GM19455 (cell line): ENCODE measurements at regions not wholly inside any gene's neighbourhood (a gene's known extent, or its start where the extent isn't known, plus 50 kb on each side); places are given as distances from the start of the nearest gene placed in this dataset.
"Not testable (repeated sequence)": the region's sequence is repeated elsewhere in the genome, so short reads cannot be mapped to it uniquely, and the experiment has no call there.

Experiments
- ATAC-seq: cut with Tn5 transposase; IDR thresholded peaks from one replicate; pipeline ENCODE4 v1.9.1; 2021; ENCODE audit not compliant: unreplicated experiment

DNA sequence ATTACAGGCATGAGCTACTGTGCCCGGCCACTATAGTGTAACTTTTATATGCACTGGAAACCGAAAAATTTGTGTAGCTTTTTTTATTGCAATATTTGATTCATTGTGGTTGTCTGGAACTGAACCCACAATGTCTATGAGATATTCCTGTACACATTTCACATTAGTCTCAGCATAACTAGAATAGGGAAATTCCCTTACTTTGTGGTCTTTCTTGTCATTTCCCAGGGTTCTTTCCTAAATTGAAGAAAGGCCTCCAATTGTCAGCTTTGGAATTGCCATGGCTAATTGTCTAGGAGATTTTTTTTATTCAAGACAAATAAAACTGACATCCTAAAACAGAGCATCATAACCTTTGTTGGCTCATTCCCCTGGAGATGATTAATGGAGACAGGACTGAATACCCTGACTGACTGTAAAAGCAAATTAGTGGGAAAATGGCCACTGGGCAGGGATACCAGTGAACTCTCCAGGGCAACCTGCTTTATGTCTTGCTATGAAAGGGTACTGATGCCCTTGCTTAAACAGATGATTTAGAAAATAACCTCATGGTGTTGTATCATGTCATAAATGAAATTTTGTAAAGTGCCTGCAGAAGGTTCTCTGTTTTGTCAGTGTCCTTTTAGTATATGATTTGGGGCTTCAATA is 576.9 kb downstream of the RFPL4B start:
- ATAC-seq = no peak

DNA sequence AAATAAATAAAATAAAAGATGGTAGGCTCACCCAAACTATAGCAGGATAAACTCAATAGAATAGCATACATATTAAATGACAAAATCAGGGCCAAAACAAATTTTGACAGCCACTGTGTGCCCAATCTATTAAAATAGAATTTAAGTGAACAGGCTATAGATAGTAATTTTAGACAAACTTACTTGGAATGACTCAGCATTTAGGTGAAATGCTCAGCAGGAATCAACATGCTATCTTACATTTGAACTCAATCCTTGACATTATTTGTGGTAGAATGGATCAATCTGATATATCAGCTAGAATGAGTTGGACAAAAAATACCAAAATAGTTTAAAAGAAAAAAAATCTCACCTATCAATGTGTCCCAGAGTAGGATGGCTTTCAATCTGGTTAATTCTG is 578.6 kb downstream of the RFPL4B start:
- ATAC-seq = no peak

- no peak for ATAC-seq
Measured at GRCh38 chr6:112927641-112928320, 580.7 kb downstream of the RFPL4B start.

DNA sequence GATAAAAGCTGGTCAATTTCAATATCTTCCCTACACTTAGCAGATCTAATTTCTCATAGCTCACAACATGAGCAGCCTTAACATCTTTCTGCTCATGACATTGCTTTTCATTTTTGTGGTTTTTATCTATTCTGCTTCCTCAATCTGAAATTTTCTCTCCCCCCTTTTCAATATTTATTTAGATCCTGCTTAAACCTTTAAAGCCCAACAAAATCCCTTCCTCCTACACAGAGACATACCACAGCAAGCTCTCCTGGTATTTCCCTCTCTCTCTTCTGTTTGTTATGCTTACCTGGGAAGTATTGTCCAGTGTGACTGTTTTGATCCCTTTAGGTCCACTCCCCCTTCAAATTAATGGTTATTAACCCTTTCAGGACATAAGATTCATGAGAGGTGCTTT is 582.5 kb downstream of the RFPL4B start:
- ATAC-seq = no peak

- no peak for ATAC-seq
Measured at GRCh38 chr6:112931832-112932231, 584.7 kb downstream of the RFPL4B start.

DNA sequence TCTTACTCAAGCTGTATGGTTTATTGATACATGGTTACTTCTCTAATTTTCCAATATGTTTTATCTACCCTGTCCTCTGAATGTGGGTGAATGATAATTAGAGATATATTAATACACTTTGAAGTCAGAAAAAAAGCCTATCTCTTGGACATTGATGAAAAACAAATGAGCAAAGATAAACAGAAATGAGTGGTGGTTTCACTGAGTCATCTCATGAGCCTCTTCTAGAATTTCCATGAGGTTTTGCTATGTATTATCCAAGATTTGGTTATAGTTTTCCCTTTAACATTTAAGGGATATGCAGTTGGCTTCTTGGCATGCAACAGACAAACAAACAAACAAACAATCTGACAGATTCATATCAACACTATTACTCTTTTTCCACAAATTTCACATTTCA is 586.8 kb downstream of the RFPL4B start:
- no peak for ATAC-seq

GRCh38 chr6:112934433-112935327 is 587.5 kb downstream of the RFPL4B start:
- ATAC-seq = no peak

DNA sequence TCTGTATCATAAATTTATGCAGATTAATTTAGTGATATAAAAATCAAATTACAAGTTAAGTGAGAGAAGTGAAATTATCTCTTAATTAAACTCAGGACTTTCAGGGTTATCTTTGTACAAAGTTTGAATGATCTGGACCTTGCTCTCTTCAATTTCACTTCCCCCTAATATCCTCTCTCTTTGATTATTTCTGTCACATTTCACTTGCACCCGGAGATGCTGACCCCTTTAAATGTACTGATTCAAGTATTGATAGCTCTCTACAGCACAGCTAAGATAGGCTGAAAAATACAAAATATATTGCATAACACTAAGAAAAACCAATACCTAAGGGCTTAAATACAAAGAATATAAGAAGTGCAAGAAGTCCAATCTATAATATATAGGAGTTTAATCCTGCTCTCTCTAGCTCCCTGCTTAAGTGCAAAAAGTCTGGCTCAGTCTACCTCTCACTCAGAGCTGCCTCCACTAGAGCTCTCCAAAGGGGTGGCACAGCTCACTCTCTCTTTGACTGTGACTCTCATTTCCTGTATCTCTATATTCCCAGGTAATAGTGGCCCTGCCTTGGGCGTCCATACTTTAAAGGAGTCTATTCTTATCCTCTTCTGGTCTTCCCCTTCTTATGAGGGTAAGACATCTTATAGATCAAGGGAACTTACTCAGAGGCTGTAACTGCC is 588.4 kb downstream of the RFPL4B start:
- ATAC-seq = no peak

DNA sequence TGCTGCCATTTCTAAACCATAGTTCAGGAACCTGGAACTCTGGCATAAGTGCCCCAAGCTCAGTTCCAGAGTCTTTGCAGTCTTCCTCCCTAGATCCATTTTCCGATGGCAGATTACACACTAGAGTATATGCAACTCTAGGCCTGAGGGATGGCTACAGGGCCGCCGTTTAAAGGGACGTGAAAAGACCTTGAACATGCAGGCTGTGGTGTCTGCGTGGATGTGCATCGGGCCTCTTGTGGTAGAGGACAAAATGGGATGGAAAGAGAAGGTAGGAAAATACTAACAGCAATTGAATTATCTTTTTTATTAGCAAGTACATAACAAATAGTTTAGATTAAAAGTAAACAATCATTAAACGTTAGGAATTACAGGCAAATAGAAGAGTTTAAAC is 588.9 kb downstream of the RFPL4B start:
- no peak for ATAC-seq

GRCh38 chr6:112936504-112936903 is 589.4 kb downstream of the RFPL4B start:
- ATAC-seq = no peak

DNA sequence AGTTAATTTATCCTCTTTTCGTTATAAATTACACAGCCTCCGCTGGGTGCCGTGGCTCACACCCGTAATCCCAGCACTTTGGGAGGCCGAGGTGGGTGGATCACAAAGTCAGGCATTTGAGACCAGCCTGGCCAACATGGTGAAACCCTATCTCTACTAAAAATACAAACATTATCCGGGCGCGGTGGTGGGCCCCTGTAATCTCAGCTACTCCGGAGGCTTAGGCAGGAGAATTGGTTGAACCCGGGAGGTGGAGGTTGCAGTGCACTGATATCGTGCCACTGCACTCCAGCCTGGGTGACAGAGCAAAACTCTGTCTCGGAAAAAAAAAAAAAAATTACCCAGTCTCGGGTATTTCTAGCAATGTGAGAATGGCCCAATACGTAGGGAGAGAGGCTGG is 590.6 kb downstream of the RFPL4B start:
- ATAC-seq = not testable (repeated sequence)

DNA sequence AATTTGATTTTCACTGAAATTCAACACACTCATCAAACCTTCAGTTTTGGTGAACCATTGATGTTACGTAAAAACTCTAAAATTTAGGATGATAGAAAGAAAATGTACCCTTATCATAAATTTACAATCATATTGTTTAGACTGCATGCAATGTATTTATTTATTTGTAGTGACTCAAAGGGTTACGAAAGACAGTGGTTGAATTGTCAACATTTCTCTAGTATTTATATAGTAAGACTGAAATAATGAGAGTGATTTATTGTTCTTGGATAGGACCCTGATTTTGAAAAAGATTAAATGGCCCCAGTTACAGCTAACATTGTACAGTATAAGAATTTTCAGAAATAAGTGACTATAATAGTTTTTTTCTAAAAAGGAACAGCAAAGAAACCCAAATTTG is 591.5 kb downstream of the RFPL4B start:
- ATAC-seq = no peak

DNA sequence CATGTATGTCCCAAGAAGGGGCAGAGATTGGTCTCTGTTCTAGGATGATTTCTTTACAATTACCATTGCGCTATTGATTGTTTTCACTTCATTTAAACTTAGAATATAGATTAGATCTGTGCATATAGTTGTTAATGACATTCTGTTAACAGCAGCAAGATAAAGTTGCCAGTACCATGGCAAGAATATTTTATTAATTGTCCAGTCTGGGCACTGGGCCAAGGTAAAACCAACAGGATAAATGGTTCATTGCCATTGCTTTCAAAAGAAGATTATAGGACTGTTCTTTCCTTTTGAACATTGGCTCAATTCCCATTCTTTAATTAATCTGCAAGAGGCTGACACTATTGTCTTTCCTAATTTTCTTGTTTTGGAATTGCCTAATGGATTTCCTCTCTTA is 592.4 kb downstream of the RFPL4B start:
- no peak for ATAC-seq

DNA sequence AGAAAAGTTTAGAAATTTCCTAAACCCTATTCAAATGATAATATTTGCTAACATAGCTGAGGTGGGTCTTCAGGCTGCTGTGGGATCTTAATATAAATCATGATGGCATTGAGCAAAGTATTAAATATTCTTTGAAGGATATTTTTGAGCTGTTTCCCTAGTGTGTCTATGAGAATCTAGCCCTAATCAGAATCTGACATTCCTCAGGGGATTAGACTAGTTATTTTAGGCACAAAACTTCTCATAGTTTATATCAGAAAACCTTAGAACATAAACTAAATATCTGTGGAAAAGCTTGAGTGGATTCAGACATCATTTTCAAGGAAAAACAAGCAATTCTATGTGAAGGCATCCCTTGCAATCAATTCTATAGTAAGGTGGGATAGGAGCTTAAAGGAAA is 594.5 kb downstream of the RFPL4B start:
- no peak for ATAC-seq

- no peak for ATAC-seq
Measured at GRCh38 chr6:112946051-112946450, 598.9 kb downstream of the RFPL4B start.

GRCh38 chr6:112947507-112947906 is 600.4 kb downstream of the RFPL4B start:
- no peak for ATAC-seq

- ATAC-seq = no peak
Measured at GRCh38 chr6:112951829-112952228, 604.7 kb downstream of the RFPL4B start.

- ATAC-seq = not testable (repeated sequence)
Measured at GRCh38 chr6:112955743-112956142, 608.6 kb downstream of the RFPL4B start.

DNA sequence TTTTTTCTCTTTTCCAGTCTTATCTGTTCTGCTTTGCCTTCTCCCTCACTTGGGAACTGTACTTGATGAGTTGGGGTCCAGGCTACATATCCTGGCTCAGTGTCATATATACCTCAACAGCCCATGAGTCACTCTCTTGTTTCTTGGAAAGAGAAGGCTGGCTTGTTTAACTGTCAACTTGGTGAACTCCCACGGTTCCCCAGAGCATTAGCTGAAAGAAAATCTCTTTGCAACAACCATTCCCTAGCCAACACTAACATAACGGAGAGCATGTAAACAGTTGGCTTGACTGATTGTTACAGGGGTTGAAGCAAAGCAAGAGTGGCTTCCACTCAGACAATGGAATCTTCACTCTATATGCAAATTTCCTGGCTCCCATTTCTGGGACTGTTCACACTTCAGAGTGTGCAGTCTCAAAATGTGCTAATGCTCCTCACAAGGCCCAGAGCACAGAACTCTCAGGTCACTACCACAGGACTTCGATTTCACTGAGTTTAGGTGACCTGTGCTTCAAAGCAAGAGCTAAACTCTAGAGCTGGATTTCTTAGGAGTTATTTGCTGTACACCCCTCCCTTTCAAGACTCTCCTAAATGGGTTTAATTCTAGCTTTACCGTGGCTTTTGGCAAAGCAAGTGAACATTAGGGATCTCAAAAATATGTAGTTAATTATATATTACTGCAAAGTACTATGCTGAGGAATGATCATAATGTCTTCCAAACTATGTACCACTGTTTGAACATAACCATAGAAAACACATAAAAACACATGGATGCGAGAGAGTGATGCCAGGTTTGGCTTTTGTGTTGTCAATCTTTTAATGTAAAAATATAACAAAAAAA is 609.8 kb downstream of the RFPL4B start:
- ATAC-seq = no peak

DNA sequence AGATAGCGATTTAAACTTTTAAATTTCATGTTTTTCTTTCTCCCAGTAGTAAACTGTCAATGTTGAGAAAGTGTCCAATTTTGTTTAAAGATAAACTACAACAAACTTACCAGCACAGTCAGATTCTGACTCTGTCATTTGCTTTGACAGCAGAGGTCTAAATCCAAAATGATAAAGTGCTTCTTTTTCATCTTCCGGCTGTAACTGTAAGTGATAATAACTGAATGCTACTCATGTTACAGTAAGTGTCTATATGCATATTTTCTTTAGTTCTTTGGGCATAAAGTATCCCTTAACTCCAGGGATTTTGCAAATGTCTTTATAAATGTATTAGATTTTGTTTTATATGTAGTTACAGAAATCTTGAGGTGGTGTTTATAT is 610.4 kb downstream of the RFPL4B start:
- no peak for ATAC-seq
